HepG2 (cell line): ENCODE measurements at regions not wholly inside any gene's neighbourhood (a gene's known extent, or its start where the extent isn't known, plus 50 kb on each side); places are given as distances from the start of the nearest gene placed in this dataset.

Source experiments
- ATAC-seq: fragments of 200-7000 bp; cut with Tn5 transposase; 3 replicates; pipeline ENCODE4 v1.9.1; 2020; ENCODE audit warnings: mild to moderate bottlenecking, moderate library complexity
- BruUV-seq: library from RNA; stranded (reverse); fragments of 400-500 nt; replicated peaks from 2 replicates; lab custom pipeline; 2021; lab: Mats Ljungman, UMichigan
- CTCF ChIA-PET: fragments of 300-600 bp; formaldehyde crosslinking; extraction: SDS; loops from one replicate; lab custom pipeline; 2021; ENCODE audit warnings: low total read pairs, inconsistent platforms, low intra/inter-chr PET ratio; lab: Yijun Ruan, JAX
- POLR2A ChIA-PET: fragments of 350-600 bp; sonication (Branson Sonifier 250); formaldehyde crosslinking; loops from one replicate; lab custom pipeline; 2020; ENCODE audit warnings: antibody characterized with exemption, inconsistent platforms; lab: Yijun Ruan, JAX
- DNase-seq: peaks from one replicate; pipeline ENCODE4 v3.0.0-alpha.2; 2015; ENCODE audit warnings: low spot score
- FAIRE-seq: peaks from 3 replicates; lab custom pipeline; 2011; peaks lifted over from hg19 to GRCh38; lab: Jason Lieb, UNC
- H2AFZ ChIP-seq: one replicate; pipeline ENCODE4 v1.6.1; 2011; ENCODE audit warnings: low read length, inconsistent platforms
- H3K27ac ChIP-seq: fragments of 300-600 bp; 3 replicates; pipeline ENCODE4 v1.8.0; 2011; ENCODE audit warnings: mixed run types, mild to moderate bottlenecking, mixed read lengths, low read length, inconsistent platforms; ENCODE audit not compliant: insufficient read depth; ENCODE audit errors: extremely low read length
- H3K27me3 ChIP-seq, 2 experiments: fragments of 200-600 bp in 1 of 2; 2 replicates in 1 of 2; 3 replicates in 1 of 2; pipeline versions ENCODE4 v1.6.0 to v1.8.0; 2011; ENCODE audit warnings: low read length in 2 of 2, mild to moderate bottlenecking in 2 of 2, moderate library complexity in 2 of 2, inconsistent platforms in 1 of 2; ENCODE audit not compliant: insufficient read depth in 2 of 2, control insufficient read depth in 1 of 2
- H3K36me3 ChIP-seq, 2 experiments: fragments of 200-600 bp in 1 of 2; replicated peaks in 1 of 2; 2 replicates in 1 of 2; 3 replicates in 1 of 2; pipeline versions ENCODE4 v1.5.1 to v1.8.0; 2011; ENCODE audit warnings: low read length in 2 of 2, inconsistent platforms in 1 of 2; ENCODE audit not compliant: insufficient read depth in 2 of 2, control insufficient read depth in 1 of 2
- H3K4me1 ChIP-seq: 2 replicates; pipeline ENCODE4 v1.5.1; 2012; ENCODE audit warnings: low read length, inconsistent platforms; ENCODE audit not compliant: insufficient read depth
- H3K4me2 ChIP-seq: 2 replicates; pipeline ENCODE4 v1.6.0; 2011; ENCODE audit warnings: low read depth, low read length, inconsistent platforms
- H3K4me3 ChIP-seq, 3 experiments: fragments of 200-600 bp in 1 of 3; sonication (generic), shearing (Covaris generic) in 1 of 3; replicated peaks in 1 of 3; 2 replicates each; pipeline ENCODE4 v1.5.1; 2011 to 2016; ENCODE audit warnings: low read length in 3 of 3, inconsistent platforms in 2 of 3, low read depth in 2 of 3, mild to moderate bottlenecking in 2 of 3, control low read depth in 1 of 3, mixed read lengths in 1 of 3; ENCODE audit not compliant: insufficient read depth in 1 of 3
- H3K79me2 ChIP-seq: one replicate; pipeline ENCODE4 v1.6.1; 2011; ENCODE audit warnings: low read length, inconsistent platforms; ENCODE audit not compliant: insufficient read depth
- H3K9ac ChIP-seq: 2 replicates; pipeline ENCODE4 v1.6.0; 2011; ENCODE audit warnings: mild to moderate bottlenecking, low read depth, low read length, inconsistent platforms; ENCODE audit not compliant: insufficient read depth
- H3K9me3 ChIP-seq: 2 replicates; pipeline ENCODE4 v1.5.1; 2012; ENCODE audit warnings: mild to moderate bottlenecking, low read length
- H4K20me1 ChIP-seq: 2 replicates; pipeline ENCODE4 v1.6.0; 2011; ENCODE audit warnings: inconsistent platforms, mild to moderate bottlenecking, low read length, moderate library complexity; ENCODE audit not compliant: insufficient read depth
- AGO1 ChIP-seq: fragments of 200-400 bp; formaldehyde crosslinking; IDR thresholded peaks from 2 replicates; pipeline ENCODE4 v1.6.1; 2017; ENCODE audit warnings: mild to moderate bottlenecking, low read depth, low read length, moderate library complexity; ENCODE audit not compliant: poor library complexity, severe bottlenecking
- AHDC1 ChIP-seq: sonication (generic); formaldehyde crosslinking; IDR thresholded peaks from 2 replicates; pipeline ENCODE4 v1.5.1; 2020; ENCODE audit warnings: mild to moderate bottlenecking, missing genetic modification reagents, borderline replicate concordance
- ZBTB26 ChIP-seq: IDR thresholded peaks from 2 replicates; pipeline ENCODE4 v1.6.1; 2016; ENCODE audit warnings: missing compliant biosample characterization, missing genetic modification reagents, borderline replicate concordance
- ZNF549 ChIP-seq: sonication (generic); formaldehyde crosslinking; IDR thresholded peaks from 2 replicates; pipeline ENCODE4 v1.5.0; 2020; ENCODE audit warnings: missing genetic modification reagents
- ZSCAN12 ChIP-seq: sonication (generic); formaldehyde crosslinking; IDR thresholded peaks from 2 replicates; pipeline ENCODE4 v1.9.0; 2021; ENCODE audit warnings: mild to moderate bottlenecking, missing genetic modification reagents
- WGBS: methylation state at CpG from one replicate; pipeline ENCODE4 v1.1.6; 2017; ENCODE audit warnings: low lambda C conversion rate; 5-methylcytosine and 5-hydroxymethylcytosine counted together
- in situ Hi-C: cut with HindIII; loops from 2 replicates; pipeline ENCODE4 v1.10.0; 2017; ENCODE audit warnings: low pct_unique_long_range_greater_than_20kb; ENCODE audit not compliant: extremely low pct_ligation_motif_present
- intact Hi-C: fragments of 100-400 bp; cut with micrococcal nuclease; formaldehyde crosslinking; loops from one replicate; pipeline ENCODE4 v1.10.0; 2022; ENCODE audit not compliant: unreplicated experiment

GRCh38 chr6:126268092-126268491 lies 71.8 kb upstream of the CENPW start (continued):
- TF ChIP-seq ZBTB26 (CRISPR knock-in tag): no peak

- WGBS: 88% methylated on average over 4 of the region's 4 CpGs
Observed at GRCh38 chr6:126280287-126280686, 59.6 kb upstream of the CENPW start.

More at GRCh38 chr6:126280287-126280686, 59.6 kb upstream of the CENPW start:
- Histone ChIP-seq H3K4me2 (no peak overlapping the region), H3K79me2 (no peaks in the 10 kb centered on the region), H3K9ac (no peak overlapping the region), H3K36me3 (no peaks in the 10 kb centered on the region), H2AFZ (no peak overlapping the region), H3K27ac (no peak overlapping the region), H3K9me3 (no peaks in the 10 kb centered on the region), H3K27me3 (no peaks in the 10 kb centered on the region), H3K4me1 (no peaks in the 10 kb centered on the region), H4K20me1 (no peaks in the 10 kb centered on the region), H3K4me3 (no peak overlapping the region)
- CTCF ChIA-PET: no interaction called here
- FAIRE-seq (no peak), ATAC-seq (no peak)
- no TSS peak for BruUV-seq
- in situ Hi-C loops (no loop called here), intact Hi-C loops (no loop called here)
- TF ChIP-seq ZSCAN12: no peak
- no peak for TF ChIP-seq AGO1
- TF ChIP-seq ZNF549 (CRISPR knock-in tag): no peak
- TF ChIP-seq AHDC1 (CRISPR knock-in tag): no peak
- TF ChIP-seq, all 625 proteins: peak for 0
- no peak for DNase-seq
- POLR2A ChIA-PET: no interaction called here
